HS-27A (cell line): ENCODE measurements at regions not wholly inside any gene's neighbourhood (a gene's known extent, or its start where the extent isn't known, plus 50 kb on each side); places are given as distances from the start of the nearest gene placed in this dataset.
"Not testable (repeated sequence)": the region's sequence is repeated elsewhere in the genome, so short reads cannot be mapped to it uniquely, and the experiment has no call there.

Source experiments
- DNase-seq: peaks from one replicate; pipeline ENCODE4 v3.0.0-alpha.2; 2012; ENCODE audit warnings: low read depth, missing footprints

- DNase-seq = no peak
Observed at GRCh38 chr16:80121522-80121909, 419.3 kb upstream of the DYNLRB2 start.

GRCh38 chr16:80120899-80121521, 419.8 kb upstream of the DYNLRB2 start:
- DNase-seq = no peak

GRCh38 chr16:80117556-80118130, 423.1 kb upstream of the DYNLRB2 start:
- DNase-seq = no peak

- DNase-seq = no peak
Observed at GRCh38 chr16:80116711-80117110, 424.1 kb upstream of the DYNLRB2 start.

- no peak for DNase-seq
Observed at GRCh38 chr16:80114699-80115098, 426.1 kb upstream of the DYNLRB2 start.

- no peak for DNase-seq
Observed at GRCh38 chr16:80113873-80114574, 426.8 kb upstream of the DYNLRB2 start.

- no peak for DNase-seq
Observed at GRCh38 chr16:80109581-80109980, 431.2 kb upstream of the DYNLRB2 start.

- DNase-seq = no peak
Observed at GRCh38 chr16:80107900-80108299, 432.9 kb upstream of the DYNLRB2 start.

- DNase-seq = no peak
Observed at GRCh38 chr16:80105751-80106150, 435.0 kb upstream of the DYNLRB2 start.

- no peak for DNase-seq
Observed at GRCh38 chr16:80105160-80105559, 435.6 kb upstream of the DYNLRB2 start.

- no peak for DNase-seq
Observed at GRCh38 chr16:80104401-80104800, 436.4 kb upstream of the DYNLRB2 start.

- no peak for DNase-seq
Observed at GRCh38 chr16:80103463-80103862, 437.3 kb upstream of the DYNLRB2 start.

GRCh38 chr16:80100846-80101451, 439.8 kb upstream of the DYNLRB2 start:
- no peak for DNase-seq

GRCh38 chr16:80100186-80100585, 440.6 kb upstream of the DYNLRB2 start:
- no peak for DNase-seq

- DNase-seq = no peak
Observed at GRCh38 chr16:80097098-80097497, 443.7 kb upstream of the DYNLRB2 start.

GRCh38 chr16:80092681-80093080, 448.1 kb upstream of the DYNLRB2 start:
- no peak for DNase-seq

- not testable (repeated sequence) for DNase-seq
Observed at GRCh38 chr16:80091453-80091852, 449.3 kb upstream of the DYNLRB2 start.

- no peak for DNase-seq
Observed at GRCh38 chr16:80085606-80086005, 455.2 kb upstream of the DYNLRB2 start.

GRCh38 chr16:80084614-80085013, 456.2 kb upstream of the DYNLRB2 start:
- no peak for DNase-seq

- DNase-seq = no peak
Observed at GRCh38 chr16:80084163-80084562, 456.6 kb upstream of the DYNLRB2 start.

GRCh38 chr16:80082906-80083305, 457.9 kb upstream of the DYNLRB2 start:
- no peak for DNase-seq

- DNase-seq = no peak
Observed at GRCh38 chr16:80081846-80082245, 458.9 kb upstream of the DYNLRB2 start.

- DNase-seq = no peak
Observed at GRCh38 chr16:80080287-80080851, 460.4 kb upstream of the DYNLRB2 start.
